ENCODE measurements at regions not wholly inside any gene's neighbourhood (a gene's known extent, or its start where the extent isn't known, plus 50 kb on each side); places are given as distances from the start of the nearest gene placed in this dataset.

DNA sequence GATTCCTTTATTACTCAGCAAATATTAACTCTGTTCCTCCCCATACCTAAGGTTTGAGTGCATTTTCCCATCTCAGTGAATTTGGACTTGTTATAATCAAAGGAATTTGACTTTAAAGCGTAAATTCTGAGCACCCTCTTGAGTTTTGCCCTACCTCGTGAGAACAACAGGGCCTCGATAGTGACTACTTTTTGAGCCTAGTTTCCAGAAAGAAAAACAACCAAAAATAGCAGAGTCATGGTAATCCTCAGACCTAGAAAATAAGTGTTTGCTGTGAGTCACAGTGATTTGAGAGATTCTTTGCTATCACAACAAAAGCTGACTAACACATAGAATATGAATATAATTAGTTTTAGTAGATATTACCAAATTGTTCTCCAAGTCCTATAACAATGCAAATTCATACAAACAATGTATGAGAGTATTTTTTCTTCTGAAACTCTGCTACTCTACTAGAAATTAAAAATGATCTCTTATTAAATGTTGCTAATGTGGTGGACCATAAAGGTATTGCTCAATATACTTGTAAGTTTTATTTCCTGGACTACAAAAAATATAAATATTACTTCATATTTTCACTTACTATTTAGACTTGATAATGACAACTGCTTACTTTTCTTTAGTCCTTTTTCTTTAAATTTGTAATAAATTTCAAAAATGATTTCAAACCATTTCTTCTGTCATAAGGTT is 759.7 kb downstream of the BRINP1 start:
- no peak for FAIRE-seq

DNA sequence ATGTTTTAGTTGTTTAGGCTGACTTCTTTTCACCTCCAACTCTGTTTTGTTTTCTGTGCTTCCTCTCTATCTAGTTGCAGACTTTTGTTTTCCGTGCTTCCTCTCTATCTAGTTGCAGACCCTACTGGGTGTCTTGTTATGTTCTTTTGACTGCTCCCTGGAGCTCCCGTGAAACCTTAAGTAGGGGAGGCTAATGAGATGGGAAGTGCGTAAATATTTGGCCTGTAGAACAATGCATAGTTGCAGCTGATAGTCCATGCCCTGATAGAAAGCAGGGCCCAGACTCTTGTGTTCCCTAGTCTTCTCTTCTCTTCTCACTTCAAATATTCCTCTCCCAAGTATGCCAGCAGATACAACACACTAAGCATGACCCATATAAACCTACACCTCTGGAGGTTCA is 757.0 kb downstream of the BRINP1 start:
- FAIRE-seq: no peak

DNA sequence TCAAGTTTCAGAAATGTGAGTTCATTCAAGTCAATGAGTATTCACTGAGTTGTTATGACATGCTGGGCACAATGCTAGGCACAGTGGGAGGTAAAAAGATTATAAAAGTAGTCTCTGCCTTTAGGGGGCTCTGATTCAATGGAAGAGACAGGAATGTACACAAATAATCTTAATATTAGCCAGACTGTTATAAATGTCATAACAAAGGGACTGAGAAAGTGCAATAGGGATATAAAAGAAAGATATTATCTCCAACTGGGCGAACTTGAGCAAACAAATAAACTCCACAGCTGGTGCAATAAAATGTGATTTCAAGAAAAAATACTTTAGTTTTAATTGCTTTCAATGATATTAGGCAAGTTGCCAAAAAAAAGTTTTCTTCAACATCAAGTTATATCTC is 755.2 kb downstream of the BRINP1 start:
- no peak for FAIRE-seq

- FAIRE-seq: no peak
Measured at GRCh38 chr9:118618084-118618483, 751.2 kb downstream of the BRINP1 start.

- no peak for FAIRE-seq
Measured at GRCh38 chr9:118618849-118619248, 750.4 kb downstream of the BRINP1 start.

DNA sequence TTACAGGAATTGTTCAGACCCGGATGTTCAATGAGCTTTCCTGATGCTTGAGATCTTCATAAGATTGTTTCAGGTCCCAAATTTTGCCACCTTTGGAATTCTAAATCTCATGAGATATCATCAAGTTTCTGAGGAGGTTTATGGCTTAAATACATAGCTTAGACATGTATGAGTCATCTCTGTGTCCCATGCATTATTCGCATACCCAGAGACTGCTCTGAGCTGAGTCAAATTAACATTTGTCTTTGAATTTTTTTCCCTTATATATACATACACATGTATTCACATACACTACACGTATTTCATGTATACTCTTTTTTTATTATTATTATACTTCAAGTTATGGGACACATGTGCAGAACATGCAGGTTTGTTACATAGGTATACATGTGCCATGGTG is 744.6 kb downstream of the BRINP1 start:
- FAIRE-seq: no peak

GRCh38 chr9:118630079-118630478 is 739.2 kb downstream of the BRINP1 start:
- no peak for FAIRE-seq

DNA sequence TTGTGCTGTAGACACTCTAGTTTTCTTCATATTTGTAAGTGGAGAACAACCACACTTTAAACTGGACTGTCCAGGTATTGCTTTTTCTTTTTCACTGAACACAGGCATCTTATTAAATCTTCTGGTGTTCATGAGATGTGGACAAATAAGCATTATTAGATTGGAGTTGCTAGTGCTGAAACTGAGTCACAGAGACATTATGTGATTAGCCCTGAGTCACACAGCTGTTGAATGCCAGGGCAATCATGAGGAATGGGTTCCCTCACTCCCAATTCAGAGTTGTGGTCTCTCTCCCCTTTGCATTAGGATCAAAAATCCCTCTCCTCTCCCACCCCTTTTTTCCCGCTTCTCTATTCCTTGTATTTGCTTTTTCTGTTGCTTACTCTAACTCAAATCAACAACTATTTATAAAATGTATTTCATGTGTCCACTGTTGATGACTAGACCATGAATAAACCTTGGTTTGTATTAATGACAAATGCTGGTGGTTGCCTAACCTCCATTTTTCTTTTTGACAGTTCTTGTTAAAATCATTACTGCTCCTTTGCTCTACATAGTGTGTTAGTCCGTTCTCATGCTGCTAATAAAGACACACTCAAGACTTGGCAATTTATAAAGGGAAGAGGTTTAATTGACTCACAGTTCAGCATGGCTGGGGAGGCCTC is 738.2 kb downstream of the BRINP1 start:
- FAIRE-seq: no peak

DNA sequence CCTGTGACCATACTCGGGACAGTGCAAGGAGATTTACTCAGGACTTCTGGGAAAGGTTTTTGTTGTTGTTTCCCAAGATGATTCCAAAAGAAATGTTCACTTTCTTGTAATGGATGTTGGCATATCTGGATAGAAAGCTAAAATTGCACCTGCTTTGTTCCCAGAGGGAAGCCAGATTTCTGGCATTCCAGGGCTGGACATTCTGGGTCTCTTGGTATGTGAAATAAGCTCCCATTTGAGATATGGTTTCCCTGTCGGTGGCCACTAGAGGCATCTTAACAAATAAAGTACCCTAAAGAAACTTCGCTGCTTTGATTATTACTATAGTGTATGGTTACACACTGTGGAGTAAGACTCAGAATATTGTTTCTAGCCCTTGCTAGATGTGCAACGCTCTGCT is 737.3 kb downstream of the BRINP1 start:
- no peak for FAIRE-seq

GRCh38 chr9:118635416-118635815 is 733.8 kb downstream of the BRINP1 start:
- no peak for FAIRE-seq

DNA sequence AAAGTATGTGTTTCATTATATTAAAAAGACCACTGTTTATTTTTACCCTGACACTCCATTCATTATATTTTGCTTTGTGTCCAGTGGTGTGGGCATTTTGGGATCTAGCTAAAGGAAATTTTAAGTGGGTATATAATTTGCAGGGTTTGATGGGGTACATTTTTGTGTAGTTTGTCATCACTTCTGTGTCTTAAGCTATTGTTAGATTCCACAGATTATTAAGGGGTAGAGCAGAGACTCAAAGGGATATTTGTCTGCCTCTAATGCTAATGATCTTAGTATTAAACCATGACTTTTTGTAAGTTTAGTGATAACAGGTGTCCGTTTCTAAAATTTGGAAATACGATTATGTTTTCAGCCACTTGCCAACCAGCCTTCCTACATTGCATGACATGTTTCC is 731.6 kb downstream of the BRINP1 start:
- FAIRE-seq: no peak

- FAIRE-seq: no peak
Measured at GRCh38 chr9:118640836-118641560, 728.2 kb downstream of the BRINP1 start.

DNA sequence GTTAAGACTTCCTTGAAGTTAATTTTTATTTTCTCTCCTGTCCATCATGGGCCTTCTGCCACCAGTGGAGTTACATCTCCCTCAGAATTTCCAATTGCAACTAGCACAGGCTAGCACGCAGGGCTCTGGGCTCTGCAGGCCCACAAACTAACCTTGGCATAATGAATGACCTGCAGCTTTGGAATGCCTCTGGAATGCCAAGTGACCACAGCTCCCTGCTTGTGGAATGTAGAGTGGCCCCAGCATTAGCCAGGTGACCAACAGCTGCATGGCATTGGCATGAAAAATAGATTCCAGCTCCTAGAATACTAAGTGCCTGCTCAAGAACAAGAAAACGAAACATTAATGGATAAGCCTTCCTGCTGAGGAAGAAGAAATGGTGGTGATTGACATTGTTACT is 726.1 kb downstream of the BRINP1 start:
- FAIRE-seq: no peak

- no peak for FAIRE-seq
Measured at GRCh38 chr9:118644066-118644465, 725.2 kb downstream of the BRINP1 start.

GRCh38 chr9:118647331-118647730 is 721.9 kb downstream of the BRINP1 start:
- no peak for FAIRE-seq

- FAIRE-seq: no peak
Measured at GRCh38 chr9:118650417-118650816, 718.8 kb downstream of the BRINP1 start.

DNA sequence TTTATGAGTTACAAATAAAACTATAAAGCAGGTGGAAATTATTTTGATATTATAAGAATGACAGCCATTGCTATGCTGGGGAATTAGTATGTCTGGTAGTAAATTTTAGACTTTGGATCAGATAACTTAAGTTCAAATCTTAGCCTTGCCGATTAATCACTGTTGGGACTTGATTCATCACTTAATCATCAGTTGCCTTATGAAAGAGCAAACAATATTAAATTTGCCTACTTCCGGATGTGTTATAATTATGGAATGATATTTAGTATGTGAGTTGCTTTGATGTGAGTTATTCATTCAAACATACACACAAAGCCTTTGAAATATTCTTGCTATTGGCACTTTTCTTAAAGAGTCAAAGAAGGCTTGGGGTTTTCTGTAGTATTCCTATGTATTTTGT is 717.7 kb downstream of the BRINP1 start:
- no peak for FAIRE-seq

GRCh38 chr9:118652258-118652657 is 717.0 kb downstream of the BRINP1 start:
- FAIRE-seq: no peak

- FAIRE-seq: no peak
Measured at GRCh38 chr9:118652912-118653311, 716.3 kb downstream of the BRINP1 start.

DNA sequence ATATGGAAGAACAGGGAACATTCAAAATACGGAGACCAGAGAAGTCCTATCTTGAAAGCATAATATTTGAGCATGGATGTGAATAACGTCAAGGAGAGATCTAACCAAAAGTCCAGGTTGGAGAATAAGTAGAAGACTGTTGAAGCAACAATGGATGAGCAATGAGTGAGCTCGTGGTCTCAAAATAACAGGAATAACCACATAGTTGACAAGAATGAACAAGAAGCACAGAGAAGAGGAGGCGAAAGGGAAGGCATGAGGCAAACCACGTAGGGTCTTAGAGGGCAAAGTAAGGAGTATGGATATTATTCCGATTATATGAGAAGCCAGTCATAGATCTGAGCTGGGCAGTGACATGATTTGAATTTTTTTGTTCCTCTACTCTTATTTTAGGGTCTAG is 710.2 kb downstream of the BRINP1 start:
- FAIRE-seq: no peak

DNA sequence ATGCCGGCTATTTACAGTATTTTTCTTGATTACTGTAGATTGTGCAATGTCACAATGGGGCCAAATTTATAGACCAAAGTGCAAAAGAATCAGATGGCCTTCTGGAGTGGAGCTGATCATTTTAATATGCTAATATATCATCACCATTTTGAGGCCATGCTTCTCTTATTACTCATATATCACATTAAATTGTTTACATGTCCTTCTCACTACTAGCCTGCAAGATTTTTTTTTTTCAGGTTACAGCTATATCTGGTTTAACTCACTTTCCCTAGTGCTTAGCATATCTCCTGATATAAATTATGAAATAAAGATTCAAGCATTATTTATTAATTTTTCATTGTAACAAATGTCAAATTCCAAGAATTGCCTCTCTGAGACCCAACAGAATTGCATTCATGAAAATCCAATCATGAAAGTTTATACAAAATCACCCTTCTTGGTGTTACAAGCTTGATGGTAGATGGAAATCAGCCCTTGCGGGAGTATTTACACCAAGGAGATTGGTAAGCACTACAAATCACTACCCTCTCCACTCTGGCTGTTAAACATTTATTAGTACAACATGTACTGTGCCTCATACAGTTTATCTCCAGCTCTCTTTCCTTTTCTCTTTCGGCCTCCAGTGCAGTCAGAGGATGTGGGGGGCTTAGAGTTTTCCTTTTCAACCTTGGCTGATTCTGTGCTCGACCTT is 703.9 kb downstream of the BRINP1 start:
- FAIRE-seq: no peak

- FAIRE-seq: no peak
Measured at GRCh38 chr9:118670011-118670953, 699.0 kb downstream of the BRINP1 start.
